Caco-2 (cell line): ENCODE measurements at regions not wholly inside any gene's neighbourhood (a gene's known extent, or its start where the extent isn't known, plus 50 kb on each side); places are given as distances from the start of the nearest gene placed in this dataset.

Experiments
- BruUV-seq: library from RNA; stranded (reverse); fragments of 400-500 nt; replicated peaks from 2 replicates; lab custom pipeline; 2021; lab: Mats Ljungman, UMichigan
- CTCF ChIA-PET: fragments of 300-600 bp; sonication (Branson Sonifier 250); formaldehyde crosslinking; loops from one replicate; lab custom pipeline; 2022; ENCODE audit warnings: antibody characterized with exemption; lab: Charles Lee
- POLR2A ChIA-PET: fragments of 300-600 bp; sonication (Branson Sonifier 250); formaldehyde crosslinking; loops from one replicate; lab custom pipeline; 2022; ENCODE audit warnings: antibody characterized with exemption; lab: Charles Lee
- DNase-seq, 2 experiments: peaks; one replicate each; pipeline versions ENCODE4 v3.0.0 to v3.0.0-alpha.2; 2020 to 2022
- H3K27me3 ChIP-seq: replicated peaks from 2 replicates; pipeline ENCODE4 v1.6.0; 2011; ENCODE audit warnings: low read length; ENCODE audit not compliant: control insufficient read depth, insufficient read depth
- H3K36me3 ChIP-seq: 2 replicates; pipeline ENCODE4 v1.5.1; 2011; ENCODE audit warnings: low read length; ENCODE audit not compliant: control insufficient read depth, insufficient read depth
- H3K4me1 ChIP-seq: fragments of 250-450 bp; sonication (Bioruptor Pico); 2 replicates; pipeline ENCODE4 v1.5.1; 2020; ENCODE audit warnings: mild to moderate bottlenecking
- H3K4me3 ChIP-seq: 2 replicates; pipeline ENCODE4 v1.5.1; 2011; ENCODE audit warnings: low read depth, mild to moderate bottlenecking, control low read depth, low read length
- H3K9me3 ChIP-seq: fragments of 250-450 bp; sonication (Bioruptor Pico); 2 replicates; pipeline ENCODE4 v1.5.1; 2020; ENCODE audit warnings: mild to moderate bottlenecking, moderate library complexity
- H3K27ac Mint-ChIP-seq: one replicate; pipeline ENCODE4 v1.8.0; 2022; ENCODE audit warnings: mixed read lengths; ENCODE audit not compliant: unreplicated experiment
- H3K27me3 Mint-ChIP-seq: one replicate; pipeline ENCODE4 v1.8.0; 2022; ENCODE audit warnings: mixed read lengths; ENCODE audit not compliant: insufficient read depth, unreplicated experiment
- H3K36me3 Mint-ChIP-seq: one replicate; pipeline ENCODE4 v1.8.0; 2022; ENCODE audit warnings: mild to moderate bottlenecking, mixed read lengths; ENCODE audit not compliant: insufficient read depth, unreplicated experiment
- H3K4me1 Mint-ChIP-seq: one replicate; pipeline ENCODE4 v1.8.0; 2022; ENCODE audit warnings: low read depth, mixed read lengths; ENCODE audit not compliant: unreplicated experiment
- H3K4me3 Mint-ChIP-seq: one replicate; pipeline ENCODE4 v1.8.0; 2022; ENCODE audit warnings: mild to moderate bottlenecking, moderate library complexity, mixed read lengths; ENCODE audit not compliant: unreplicated experiment
- H3K9me3 Mint-ChIP-seq: one replicate; pipeline ENCODE4 v1.8.0; 2022; ENCODE audit warnings: mixed read lengths; ENCODE audit not compliant: unreplicated experiment
- intact Hi-C: fragments of 100-400 bp; cut with micrococcal nuclease; formaldehyde crosslinking; loops from one replicate; pipeline ENCODE4 v1.10.0; 2022; ENCODE audit not compliant: unreplicated experiment
- TF ChIP-seq, protein P1 (sequence below), 2 experiments: fragments of 200-600 bp in 1 of 2; IDR thresholded peaks; 1 replicate in 1 of 2; 2 replicates in 1 of 2; pipeline versions ENCODE4 v1.5.1 to v1.8.0; 2011 to 2022; ENCODE audit warnings: antibody characterized with exemption in 1 of 2, control low read depth in 1 of 2, inconsistent platforms in 1 of 2, low read depth in 1 of 2, low read length in 1 of 2, mild to moderate bottlenecking in 1 of 2, moderate library complexity in 1 of 2; ENCODE audit not compliant: insufficient read depth in 1 of 2, severe bottlenecking in 1 of 2, unreplicated experiment in 1 of 2

DNA sequence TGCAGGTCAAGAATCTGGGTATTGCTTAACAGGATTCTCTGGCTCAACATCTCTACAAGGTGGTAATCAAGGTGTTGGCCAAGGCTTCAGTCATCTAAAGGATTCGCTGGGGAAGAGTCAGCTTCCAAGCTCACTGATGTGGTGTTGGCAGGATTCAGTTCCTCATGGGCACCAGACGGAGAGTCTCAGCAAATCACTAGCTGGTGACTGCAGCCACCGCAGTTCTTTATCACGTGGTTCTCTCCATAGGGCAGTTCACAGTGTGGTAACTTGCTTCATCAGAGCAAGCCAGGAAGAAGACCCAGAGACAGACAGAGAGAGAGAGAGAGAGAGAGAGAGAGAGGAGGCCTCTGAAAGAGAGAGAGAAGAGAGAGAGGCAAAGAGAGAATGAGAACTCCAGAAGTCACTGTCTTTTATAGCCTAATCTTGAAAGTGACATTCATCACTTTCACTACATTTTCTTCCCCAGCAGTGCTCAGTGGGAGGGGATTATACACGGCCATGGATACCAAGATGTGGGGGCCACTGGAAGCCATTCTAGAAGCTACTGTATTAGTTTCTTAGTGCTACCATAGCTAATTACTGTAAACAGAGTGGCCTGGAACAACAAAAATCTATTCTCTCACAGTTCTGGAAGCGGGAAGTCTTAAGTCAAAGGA is 109.2 kb upstream of the SMIM23 start:
- H3K4me1 Mint-ChIP-seq, result no peaks in the 10 kb centered on the region
- Histone ChIP-seq H3K4me3 (no peak overlapping the region), H3K27me3 (no peaks in the 10 kb centered on the region; the same call in 1 of the 2 replicates), H3K36me3 (no peaks in the 10 kb centered on the region), H3K9me3 (no peaks in the 10 kb centered on the region), H3K4me1 (no peaks in the 10 kb centered on the region)
- ChIA-PET CTCF (no interaction called here), POLR2A (no interaction called here)
- no peak overlapping the region for H3K4me3 Mint-ChIP-seq
- peaks cover 22% of the 10 kb centered on the region for H3K27me3 Mint-ChIP-seq
- DNase-seq, result no peak
- TF ChIP-seq, protein P1, sequence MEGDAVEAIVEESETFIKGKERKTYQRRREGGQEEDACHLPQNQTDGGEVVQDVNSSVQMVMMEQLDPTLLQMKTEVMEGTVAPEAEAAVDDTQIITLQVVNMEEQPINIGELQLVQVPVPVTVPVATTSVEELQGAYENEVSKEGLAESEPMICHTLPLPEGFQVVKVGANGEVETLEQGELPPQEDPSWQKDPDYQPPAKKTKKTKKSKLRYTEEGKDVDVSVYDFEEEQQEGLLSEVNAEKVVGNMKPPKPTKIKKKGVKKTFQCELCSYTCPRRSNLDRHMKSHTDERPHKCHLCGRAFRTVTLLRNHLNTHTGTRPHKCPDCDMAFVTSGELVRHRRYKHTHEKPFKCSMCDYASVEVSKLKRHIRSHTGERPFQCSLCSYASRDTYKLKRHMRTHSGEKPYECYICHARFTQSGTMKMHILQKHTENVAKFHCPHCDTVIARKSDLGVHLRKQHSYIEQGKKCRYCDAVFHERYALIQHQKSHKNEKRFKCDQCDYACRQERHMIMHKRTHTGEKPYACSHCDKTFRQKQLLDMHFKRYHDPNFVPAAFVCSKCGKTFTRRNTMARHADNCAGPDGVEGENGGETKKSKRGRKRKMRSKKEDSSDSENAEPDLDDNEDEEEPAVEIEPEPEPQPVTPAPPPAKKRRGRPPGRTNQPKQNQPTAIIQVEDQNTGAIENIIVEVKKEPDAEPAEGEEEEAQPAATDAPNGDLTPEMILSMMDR (IDR thresholded peaks at IDR 0.05; ENCODE audit: insufficient read depth in 1 of 2, low read depth in 1 of 2, low read length in 1 of 2, severe bottlenecking in 1 of 2, unreplicated experiment in 1 of 2), result no peak
- intact Hi-C loops, result no loop called here
- no peaks in the 10 kb centered on the region for H3K9me3 Mint-ChIP-seq
- BruUV-seq, result no TSS peak
- no peaks in the 10 kb centered on the region for H3K36me3 Mint-ChIP-seq
- H3K27ac Mint-ChIP-seq, result no peak overlapping the region

DNA sequence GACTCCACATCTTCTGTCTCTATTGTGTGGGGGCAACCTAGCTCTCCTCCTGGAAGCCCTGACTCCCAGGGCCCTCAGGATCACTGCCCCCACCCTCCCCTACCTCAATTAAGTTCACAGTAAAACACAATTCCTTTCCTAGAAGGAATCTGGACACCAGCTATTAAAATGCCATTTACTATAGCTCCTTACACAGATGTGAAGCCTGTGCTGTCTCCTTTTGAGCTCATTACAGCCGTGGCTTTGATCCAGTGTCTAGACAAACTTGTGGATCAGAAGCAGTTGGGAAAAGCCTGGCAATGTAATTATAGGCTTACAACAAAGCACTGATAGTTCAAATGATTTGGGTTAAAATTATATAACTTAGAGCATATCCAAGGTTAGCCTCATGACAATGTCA is 107.0 kb upstream of the SMIM23 start:
- Mint-ChIP-seq H3K36me3 (no peaks in the 10 kb centered on the region), H3K4me1 (no peaks in the 10 kb centered on the region), H3K4me3 (no peak overlapping the region), H3K27me3 (peaks cover 33% of the 10 kb centered on the region), H3K9me3 (no peaks in the 10 kb centered on the region), H3K27ac (no peak overlapping the region)
- no peaks in the 10 kb centered on the region; the same call in 1 of the 2 replicates for H3K27me3 ChIP-seq
- no peaks in the 10 kb centered on the region for H3K36me3 ChIP-seq
- BruUV-seq, result no TSS peak
- TF ChIP-seq, protein P1 (IDR thresholded peaks at IDR 0.05; ENCODE audit: insufficient read depth in 1 of 2, low read depth in 1 of 2, low read length in 1 of 2, severe bottlenecking in 1 of 2, unreplicated experiment in 1 of 2), result no peak
- no peak for DNase-seq
- H3K9me3 ChIP-seq, result no peaks in the 10 kb centered on the region
- CTCF ChIA-PET, result no interaction called here
- H3K4me1 ChIP-seq, result no peaks in the 10 kb centered on the region
- H3K4me3 ChIP-seq, result no peak overlapping the region
- POLR2A ChIA-PET, result no interaction called here
- intact Hi-C loops, result no loop called here

DNA sequence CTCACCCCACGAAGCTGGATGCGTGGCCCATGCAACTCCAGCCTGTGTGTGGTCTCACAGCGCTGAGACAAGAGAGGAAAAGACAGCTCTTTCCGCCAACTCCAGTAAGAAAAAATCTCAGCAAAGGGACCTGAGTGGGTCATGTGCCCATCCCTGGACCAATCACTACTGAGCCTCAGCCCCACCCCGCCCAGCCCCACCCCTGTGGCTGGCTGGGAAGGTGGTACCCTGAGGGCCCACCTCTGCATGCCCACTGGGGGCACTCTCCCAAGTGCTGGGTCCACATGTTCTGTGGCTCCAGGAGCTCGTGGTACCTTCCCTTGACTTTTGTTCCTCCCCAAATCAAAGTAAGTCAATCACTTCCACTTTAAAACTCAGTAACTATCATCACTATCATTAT is 105.1 kb upstream of the SMIM23 start:
- H3K27me3 ChIP-seq, result no peaks in the 10 kb centered on the region; the same call in 1 of the 2 replicates
- TF ChIP-seq, protein P1 (IDR thresholded peaks at IDR 0.05; ENCODE audit: insufficient read depth in 1 of 2, low read depth in 1 of 2, low read length in 1 of 2, severe bottlenecking in 1 of 2, unreplicated experiment in 1 of 2), result no peak
- intact Hi-C loops, result no loop called here
- POLR2A ChIA-PET, result no interaction called here
- no peaks in the 10 kb centered on the region for H3K9me3 Mint-ChIP-seq
- H3K4me3 Mint-ChIP-seq, result no peak overlapping the region
- DNase-seq, result no peak
- H3K9me3 ChIP-seq, result no peaks in the 10 kb centered on the region
- H3K27me3 Mint-ChIP-seq, result peaks cover 33% of the 10 kb centered on the region
- CTCF ChIA-PET, result no interaction called here
- H3K27ac Mint-ChIP-seq, result no peak overlapping the region
- BruUV-seq, result no TSS peak
- no peaks in the 10 kb centered on the region for H3K4me1 Mint-ChIP-seq
- H3K4me1 ChIP-seq, result no peaks in the 10 kb centered on the region
- no peaks in the 10 kb centered on the region for H3K36me3 ChIP-seq
- no peaks in the 10 kb centered on the region for H3K36me3 Mint-ChIP-seq
- H3K4me3 ChIP-seq, result no peak overlapping the region
